Endothelial cell of umbilical vein (primary cell): ENCODE measurements at regions not wholly inside any gene's neighbourhood (a gene's known extent, or its start where the extent isn't known, plus 50 kb on each side); places are given as distances from the start of the nearest gene placed in this dataset.

Experiments
- BruUV-seq: library from RNA; stranded (reverse); fragments of 400-500 nt; replicated peaks from 2 replicates; lab custom pipeline; 2021; lab: Mats Ljungman, UMichigan
- CTCF ChIA-PET: fragments of 300-600, 350-600 bp; sonication (Branson Sonifier 250); formaldehyde crosslinking; loops from one replicate; lab custom pipeline; 2021; ENCODE audit warnings: antibody characterized with exemption, inconsistent platforms; lab: Charles Lee
- POLR2A ChIA-PET: fragments of 300-600, 350-600 bp; sonication (Branson Sonifier 250); formaldehyde crosslinking; loops from one replicate; lab custom pipeline; 2021; ENCODE audit warnings: antibody characterized with exemption, inconsistent platforms; lab: Charles Lee
- DNase-seq: peaks from one replicate; pipeline ENCODE4 v3.0.0-alpha.2; 2011; ENCODE audit warnings: low read depth, low spot score
- FAIRE-seq: peaks from 2 replicates; lab custom pipeline; 2011; peaks lifted over from hg19 to GRCh38; lab: Jason Lieb, UNC
- H2AFZ ChIP-seq: 2 replicates; pipeline ENCODE4 v1.6.0; 2012; ENCODE audit warnings: low read depth, low read length, control low read depth, inconsistent platforms
- H3K27ac ChIP-seq: 2 replicates; pipeline ENCODE4 v1.5.1; 2011; ENCODE audit warnings: low read depth, mild to moderate bottlenecking, control low read depth, low read length, moderate library complexity; ENCODE audit not compliant: insufficient read depth
- H3K27me3 ChIP-seq, 2 experiments: 2 replicates each; pipeline versions ENCODE4 v1.6.0 to v1.6.1; 2011; ENCODE audit warnings: low read length in 2 of 2, mixed read lengths in 1 of 2; ENCODE audit not compliant: control insufficient read depth in 2 of 2, insufficient read depth in 2 of 2
- H3K36me3 ChIP-seq, 2 experiments: 2 replicates in 1 of 2; 3 replicates in 1 of 2; pipeline ENCODE4 v1.5.1; 2011; ENCODE audit warnings: low read length in 2 of 2, mild to moderate bottlenecking in 1 of 2, moderate library complexity in 1 of 2; ENCODE audit not compliant: control insufficient read depth in 2 of 2, insufficient read depth in 2 of 2; ENCODE audit errors: extremely low read depth in 1 of 2
- H3K4me1 ChIP-seq: 3 replicates; pipeline ENCODE4 v1.5.1; 2011; ENCODE audit warnings: mild to moderate bottlenecking, low read length; ENCODE audit not compliant: control insufficient read depth, insufficient read depth; ENCODE audit errors: extremely low read depth
- H3K4me2 ChIP-seq: 2 replicates; pipeline ENCODE4 v1.6.1; 2011; ENCODE audit warnings: low read length, control low read depth, mixed read lengths; ENCODE audit not compliant: insufficient read depth
- H3K4me3 ChIP-seq, 3 experiments: fragments of 200-600 bp in 1 of 3; sonication (generic), shearing (Covaris generic) in 1 of 3; replicated peaks in 1 of 3; 2 replicates each; pipeline ENCODE4 v1.5.1; 2011 to 2016; ENCODE audit warnings: control low read depth in 3 of 3, low read length in 3 of 3, mild to moderate bottlenecking in 2 of 3, inconsistent platforms in 1 of 3, low read depth in 1 of 3, moderate library complexity in 1 of 3; ENCODE audit not compliant: insufficient read depth in 1 of 3
- H3K79me2 ChIP-seq: 2 replicates; pipeline ENCODE4 v1.6.0; 2012; ENCODE audit warnings: low read length, inconsistent platforms; ENCODE audit not compliant: control insufficient read depth, insufficient read depth
- H3K9ac ChIP-seq: replicated peaks from 2 replicates; pipeline ENCODE3; 2011; ENCODE audit warnings: low read length, control low read depth; ENCODE audit not compliant: insufficient read depth; ENCODE audit errors: extremely low read depth
- H3K9me1 ChIP-seq: replicated peaks from 3 replicates; pipeline ENCODE4 v1.6.0; 2011; ENCODE audit warnings: mild to moderate bottlenecking, low read length; ENCODE audit not compliant: control insufficient read depth, insufficient read depth; ENCODE audit errors: extremely low read depth
- H3K9me3 ChIP-seq: replicated peaks from 2 replicates; pipeline ENCODE4 v1.5.1; 2012; ENCODE audit warnings: low read length, inconsistent platforms; ENCODE audit not compliant: control insufficient read depth, insufficient read depth
- H4K20me1 ChIP-seq: replicated peaks from 2 replicates; pipeline ENCODE3; 2011; ENCODE audit warnings: mild to moderate bottlenecking, low read length; ENCODE audit not compliant: control insufficient read depth, insufficient read depth; ENCODE audit errors: extremely low read depth
- EZH2 ChIP-seq: IDR thresholded peaks from 2 replicates; pipeline ENCODE4 v1.6.1; 2012; ENCODE audit warnings: borderline replicate concordance, low read depth, mild to moderate bottlenecking, moderate library complexity, low read length, inconsistent platforms; ENCODE audit not compliant: severe bottlenecking
- JUN ChIP-seq: IDR thresholded peaks from 2 replicates; pipeline ENCODE4 v1.6.1; 2011; ENCODE audit warnings: borderline replicate concordance, low read depth; ENCODE audit not compliant: insufficient read length, insufficient read depth
- MYC ChIP-seq: IDR thresholded peaks from one replicate; pipeline ENCODE4 v1.6.1; 2011; ENCODE audit warnings: mild to moderate bottlenecking, low read depth, low read length
- POLR2A ChIP-seq: IDR thresholded peaks from 2 replicates; pipeline ENCODE4 v1.6.1; 2012; ENCODE audit warnings: low read depth, mild to moderate bottlenecking, control low read depth, low read length
- POLR2AphosphoS5 ChIP-seq: IDR thresholded peaks from 2 replicates; pipeline ENCODE4 v1.6.1; 2012; ENCODE audit warnings: low read depth, mild to moderate bottlenecking, control low read depth, low read length, moderate library complexity; ENCODE audit not compliant: insufficient read depth
- dilution Hi-C: fragments of 300-500 bp; cut with MboI; formaldehyde crosslinking; loops from one replicate; pipeline ENCODE4 v1.15.0; 2019; ENCODE audit warnings: low sequenced_read_pairs; ENCODE audit not compliant: extremely low pct_ligation_motif_present
- intact Hi-C: fragments of 100-400 bp; cut with micrococcal nuclease; formaldehyde crosslinking; loops from one replicate; pipeline ENCODE4 v1.10.0; 2022
- TF ChIP-seq, protein P1 (sequence below), 2 donors: IDR thresholded peaks; 1 replicate in 1 of 2; 2 replicates in 1 of 2; pipeline ENCODE4 v1.5.1; 2011; ENCODE audit warnings: low read length in 2 of 2, mild to moderate bottlenecking in 2 of 2, moderate library complexity in 2 of 2, control low read depth in 1 of 2, inconsistent platforms in 1 of 2, low read depth in 1 of 2; ENCODE audit not compliant: insufficient read depth in 1 of 2; ENCODE audit errors: extremely low read depth in 1 of 2

DNA sequence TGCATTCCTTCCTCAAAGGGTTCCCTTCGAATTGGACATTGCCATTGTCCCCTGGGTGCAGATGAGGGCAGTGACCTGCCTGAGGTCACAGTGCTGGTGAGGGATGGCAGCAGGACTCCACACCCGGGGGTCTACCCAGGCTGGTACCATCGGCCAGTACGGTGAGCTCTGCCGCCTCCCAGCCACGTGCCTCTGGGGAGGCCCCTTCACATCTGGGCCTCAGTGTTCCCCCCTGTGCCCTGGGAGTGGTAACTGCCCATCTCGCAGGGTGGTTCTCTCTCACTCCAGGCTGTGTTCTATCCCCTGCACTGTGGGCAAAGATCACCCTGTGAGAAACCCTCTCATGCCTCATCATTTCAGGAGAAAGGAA is 99.4 kb upstream of the IQSEC1 start:
- no peaks in the 10 kb centered on the region for H3K9me3 ChIP-seq
- no peaks in the 10 kb centered on the region for H3K79me2 ChIP-seq
- TF ChIP-seq JUN, result no peak
- no peak for TF ChIP-seq POLR2A
- no peak for TF ChIP-seq POLR2AphosphoS5
- no peak for TF ChIP-seq MYC
- no peak for TF ChIP-seq EZH2
- TF ChIP-seq, protein P1, sequence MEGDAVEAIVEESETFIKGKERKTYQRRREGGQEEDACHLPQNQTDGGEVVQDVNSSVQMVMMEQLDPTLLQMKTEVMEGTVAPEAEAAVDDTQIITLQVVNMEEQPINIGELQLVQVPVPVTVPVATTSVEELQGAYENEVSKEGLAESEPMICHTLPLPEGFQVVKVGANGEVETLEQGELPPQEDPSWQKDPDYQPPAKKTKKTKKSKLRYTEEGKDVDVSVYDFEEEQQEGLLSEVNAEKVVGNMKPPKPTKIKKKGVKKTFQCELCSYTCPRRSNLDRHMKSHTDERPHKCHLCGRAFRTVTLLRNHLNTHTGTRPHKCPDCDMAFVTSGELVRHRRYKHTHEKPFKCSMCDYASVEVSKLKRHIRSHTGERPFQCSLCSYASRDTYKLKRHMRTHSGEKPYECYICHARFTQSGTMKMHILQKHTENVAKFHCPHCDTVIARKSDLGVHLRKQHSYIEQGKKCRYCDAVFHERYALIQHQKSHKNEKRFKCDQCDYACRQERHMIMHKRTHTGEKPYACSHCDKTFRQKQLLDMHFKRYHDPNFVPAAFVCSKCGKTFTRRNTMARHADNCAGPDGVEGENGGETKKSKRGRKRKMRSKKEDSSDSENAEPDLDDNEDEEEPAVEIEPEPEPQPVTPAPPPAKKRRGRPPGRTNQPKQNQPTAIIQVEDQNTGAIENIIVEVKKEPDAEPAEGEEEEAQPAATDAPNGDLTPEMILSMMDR (IDR thresholded peaks at IDR 0.05; ENCODE audit: extremely low read depth in 1 of 2, insufficient read depth in 1 of 2, low read depth in 1 of 2, low read length in 2 of 2), result no peak
- dilution Hi-C loops (no loop called here), intact Hi-C loops (no loop called here)
- DNase-seq (no peak), FAIRE-seq (no peak)
- H3K4me1 ChIP-seq, result no peaks in the 10 kb centered on the region
- H3K9me1 ChIP-seq, result no peaks in the 10 kb centered on the region
- H3K27ac ChIP-seq, result no peak overlapping the region
- H3K27me3 ChIP-seq, result no peaks in the 10 kb centered on the region
- H3K9ac ChIP-seq, result no peak overlapping the region
- ChIA-PET POLR2A (no interaction called here), CTCF (no interaction called here)
- no peaks in the 10 kb centered on the region for H4K20me1 ChIP-seq
- no peaks in the 10 kb centered on the region for H3K36me3 ChIP-seq
- no TSS peak for BruUV-seq
- no peak overlapping the region for H3K4me3 ChIP-seq
- no peak overlapping the region for H2AFZ ChIP-seq
- no peak overlapping the region for H3K4me2 ChIP-seq
